GM21360 (cell line): ENCODE measurements at regions not wholly inside any gene's neighbourhood (a gene's known extent, or its start where the extent isn't known, plus 50 kb on each side); places are given as distances from the start of the nearest gene placed in this dataset.

Experiments used
- ATAC-seq: cut with Tn5 transposase; IDR thresholded peaks from one replicate; pipeline ENCODE4 v1.9.1; 2021; ENCODE audit warnings: mild to moderate bottlenecking, moderate library complexity; ENCODE audit not compliant: unreplicated experiment

DNA sequence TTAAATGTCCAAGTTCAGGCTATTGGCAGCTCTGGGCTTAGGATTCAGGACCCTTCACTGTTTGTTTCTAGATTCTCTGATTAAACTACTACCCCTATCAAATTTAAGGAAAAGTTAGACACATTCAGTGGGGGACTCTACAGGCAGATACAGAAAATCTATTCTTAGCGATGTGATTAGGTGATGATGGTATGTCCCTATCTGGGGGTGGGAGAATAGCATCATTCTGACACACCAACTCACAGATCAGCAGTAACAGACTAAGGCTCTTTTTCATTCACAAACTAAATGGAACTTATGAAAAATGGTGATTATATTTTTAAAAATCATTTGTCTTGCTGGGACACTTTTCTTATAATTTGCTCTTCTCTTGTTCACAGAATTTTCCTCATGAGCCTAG, 232.9 kb upstream of the CDH2 start:
- ATAC-seq = no peak

DNA sequence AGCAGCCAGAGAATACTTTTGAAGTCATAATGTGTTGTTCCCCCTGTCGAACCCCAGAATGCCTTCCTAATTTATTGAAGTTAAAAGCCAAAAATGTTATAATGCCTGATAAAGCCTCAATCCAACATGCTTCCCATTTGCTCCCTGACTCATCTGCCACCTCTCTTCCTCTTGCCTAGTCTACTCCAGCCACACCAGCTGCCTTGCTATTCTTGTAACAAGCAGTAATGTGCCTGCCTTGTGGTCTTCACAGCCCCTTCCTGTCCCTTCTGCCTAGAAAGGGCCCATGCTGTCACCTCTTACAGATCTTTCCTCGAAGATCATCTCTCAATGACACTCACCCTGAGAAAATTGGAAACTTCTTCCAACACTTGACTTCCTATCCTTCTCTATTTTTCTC, 231.6 kb upstream of the CDH2 start:
- no peak for ATAC-seq

DNA sequence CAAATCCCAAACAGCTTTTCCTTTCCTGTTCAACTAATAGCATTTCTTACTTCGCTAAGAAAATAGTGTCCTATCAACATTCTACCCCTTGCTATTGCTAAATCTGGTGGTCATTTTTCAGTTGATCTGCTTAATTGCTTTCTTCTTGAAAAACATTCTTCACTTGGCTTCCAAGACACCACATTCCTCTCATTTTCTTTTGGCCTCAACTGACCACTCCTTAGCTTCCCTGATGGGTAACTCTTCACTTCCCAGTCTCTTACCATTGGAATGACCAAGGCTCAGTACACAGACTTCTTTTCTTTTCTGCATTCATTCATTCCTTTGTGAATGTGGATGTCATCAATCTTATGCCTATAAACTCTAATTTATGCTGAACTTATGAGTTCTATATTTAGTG, 230.8 kb upstream of the CDH2 start:
- ATAC-seq = no peak

DNA sequence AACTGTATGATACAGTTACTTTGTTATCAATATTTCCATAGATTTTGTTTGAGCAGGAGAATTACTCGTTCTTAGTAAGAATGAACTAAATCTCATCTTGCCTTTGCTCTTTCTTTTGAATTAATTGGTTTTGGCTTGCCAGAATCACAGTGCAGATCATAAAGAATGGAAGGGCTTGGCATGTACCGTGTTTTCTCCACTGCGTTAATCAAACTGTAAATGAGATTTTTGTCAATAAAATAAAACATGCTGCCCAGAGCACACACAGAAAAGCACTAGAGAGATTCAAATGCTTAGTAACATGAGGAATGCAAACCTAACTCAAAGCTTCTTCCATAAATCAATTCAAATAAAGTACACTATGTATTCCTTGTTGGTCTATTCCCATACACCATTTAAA, 229.6 kb upstream of the CDH2 start:
- no peak for ATAC-seq

DNA sequence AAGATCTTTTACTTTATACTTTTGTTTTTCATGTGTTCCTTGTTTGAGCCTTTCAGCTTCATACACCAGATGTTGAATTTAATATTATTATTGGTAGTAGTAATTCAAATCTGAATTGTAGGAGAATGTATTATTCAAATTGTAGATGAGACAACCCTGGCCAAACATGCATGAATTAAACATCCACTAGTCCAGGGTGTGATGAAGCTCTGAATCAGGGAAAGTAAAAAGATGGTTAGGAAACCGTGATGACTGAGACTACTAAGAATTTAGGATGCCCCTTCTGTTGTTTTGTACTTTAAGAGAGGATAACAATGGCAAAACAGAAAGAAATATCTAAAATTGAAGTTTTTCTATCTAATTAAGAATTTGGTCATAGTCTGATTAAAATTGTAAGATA, 227.8 kb upstream of the CDH2 start:
- ATAC-seq = no peak

DNA sequence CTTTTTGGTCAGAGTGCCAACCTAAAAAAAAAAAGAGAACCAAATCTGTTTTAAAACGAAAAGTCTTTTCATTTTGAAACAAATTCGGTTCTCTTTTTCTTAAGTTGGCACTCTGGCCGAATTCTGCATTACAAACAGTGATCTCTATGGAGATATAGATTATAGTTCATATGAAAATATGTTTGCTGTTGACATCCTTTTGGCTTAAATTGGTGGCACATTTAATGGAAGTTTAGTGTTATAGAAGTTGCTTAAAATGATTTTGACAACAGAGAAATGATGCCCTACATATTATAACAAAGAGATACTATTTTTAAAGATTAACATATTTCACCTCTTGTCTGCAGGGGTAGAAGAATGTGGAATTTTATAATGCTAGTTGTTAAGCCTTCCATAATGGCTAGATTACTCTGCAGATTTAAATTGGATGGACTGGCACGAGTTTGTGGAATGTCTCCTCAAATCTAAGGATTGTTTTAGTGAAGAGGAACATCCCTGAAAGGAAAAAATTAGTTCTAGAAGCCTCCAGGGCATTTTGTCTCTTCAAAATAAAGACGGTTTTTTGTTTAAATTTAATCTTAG, 222.9 kb upstream of the CDH2 start:
- no peak for ATAC-seq

DNA sequence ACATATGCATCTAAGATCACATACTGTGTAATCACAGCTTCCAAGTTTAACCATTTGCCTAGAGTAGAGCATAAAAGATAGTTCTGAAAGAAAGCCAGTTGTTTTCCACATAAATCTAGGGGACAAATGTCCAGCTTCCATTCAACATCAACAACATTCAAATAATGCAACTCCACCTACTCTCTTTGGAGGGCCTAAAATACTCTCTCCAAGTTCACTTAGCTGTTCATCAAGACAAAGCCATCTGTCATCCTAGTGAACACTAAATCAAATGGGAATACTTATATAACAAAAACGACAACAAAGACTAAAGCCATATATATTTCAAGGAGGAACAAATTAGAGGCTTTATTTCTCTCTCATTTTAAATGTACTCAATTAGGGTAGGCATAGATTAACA, 221.5 kb upstream of the CDH2 start:
- ATAC-seq = no peak

DNA sequence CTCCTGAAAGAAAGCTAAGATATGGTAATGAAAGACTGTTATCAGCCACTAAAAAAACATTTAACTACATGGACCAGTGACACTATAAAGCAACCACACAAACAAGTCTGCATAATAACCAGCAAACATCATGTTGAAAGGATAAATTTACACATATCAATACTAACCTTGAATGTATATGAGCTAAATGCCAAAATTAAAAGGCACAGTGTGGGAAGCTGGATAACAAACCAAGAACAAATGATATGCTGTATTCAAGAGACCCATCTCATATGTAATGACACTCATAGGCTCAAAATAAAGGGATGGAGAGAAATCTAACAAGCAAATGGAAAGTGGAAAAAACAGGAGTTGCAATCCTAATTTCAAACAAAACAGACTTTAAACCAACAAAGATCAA, 213.1 kb upstream of the CDH2 start:
- ATAC-seq = no peak

DNA sequence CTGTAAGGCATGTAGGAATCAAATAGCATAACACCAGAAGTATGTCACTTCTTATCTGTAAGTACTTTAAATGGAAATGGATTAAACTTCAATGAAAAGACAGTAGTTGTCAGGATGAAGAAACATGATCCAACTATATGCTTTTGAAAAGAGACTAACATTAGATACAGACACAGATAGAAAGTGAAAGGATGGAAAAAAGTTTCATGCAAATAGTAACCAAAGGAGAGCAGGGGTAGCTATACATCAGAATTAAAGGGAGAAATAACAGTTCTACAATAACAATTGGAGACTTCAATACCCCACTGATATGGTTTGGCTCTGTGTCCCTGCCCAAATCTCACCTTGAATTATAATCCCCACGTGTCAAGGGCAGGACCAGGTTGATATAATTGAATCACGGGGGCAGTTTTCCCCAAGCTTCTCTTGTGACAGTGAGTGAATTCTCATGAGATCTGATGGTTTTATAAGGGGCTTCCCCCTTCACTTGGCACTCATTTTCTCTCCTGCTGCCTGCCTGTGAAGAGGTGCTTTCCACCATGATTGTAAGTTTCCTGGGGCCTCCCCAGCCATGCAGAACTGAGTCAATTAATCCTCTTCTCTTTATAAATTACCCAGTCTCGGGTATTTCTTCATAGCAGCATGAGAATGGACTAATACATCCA, 205.4 kb upstream of the CDH2 start:
- no peak for ATAC-seq

DNA sequence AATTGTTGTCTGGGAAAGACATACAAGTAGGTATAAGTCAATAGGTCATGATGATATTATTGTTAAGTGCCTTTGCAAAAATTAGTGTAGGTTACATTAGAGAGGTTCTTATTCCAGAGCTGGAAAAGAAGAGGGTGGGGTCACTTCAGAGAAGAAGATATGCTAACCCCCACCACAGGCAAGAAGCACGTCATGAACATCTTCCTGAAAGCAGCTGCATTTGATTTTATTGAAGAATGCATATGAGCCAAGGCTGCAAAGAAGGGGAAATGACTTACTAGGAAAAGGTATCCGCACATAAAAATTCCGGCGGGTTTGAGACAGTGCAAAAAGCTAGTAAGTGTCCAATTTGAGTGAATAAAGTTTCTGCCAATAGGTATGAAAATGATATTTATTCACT, 195.3 kb upstream of the CDH2 start:
- no peak for ATAC-seq

DNA sequence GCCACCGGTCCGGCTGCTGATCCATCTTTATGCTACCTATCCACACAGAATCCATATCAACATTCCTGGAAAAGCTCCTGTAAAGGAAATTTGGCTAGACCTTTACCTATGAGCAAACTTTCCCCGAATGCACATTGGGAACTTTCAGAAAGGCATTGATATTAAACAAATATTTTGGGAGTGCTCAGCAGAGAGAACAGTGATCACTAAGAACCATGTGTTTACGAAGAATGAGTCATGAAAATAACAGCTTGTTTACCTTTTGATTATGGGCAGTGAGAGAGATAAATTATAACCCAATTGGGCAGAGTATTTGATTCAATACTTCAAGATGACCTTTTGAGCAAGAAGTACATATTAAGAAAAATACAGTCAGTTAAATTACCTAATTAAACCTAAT, 189.7 kb upstream of the CDH2 start:
- ATAC-seq = no peak

DNA sequence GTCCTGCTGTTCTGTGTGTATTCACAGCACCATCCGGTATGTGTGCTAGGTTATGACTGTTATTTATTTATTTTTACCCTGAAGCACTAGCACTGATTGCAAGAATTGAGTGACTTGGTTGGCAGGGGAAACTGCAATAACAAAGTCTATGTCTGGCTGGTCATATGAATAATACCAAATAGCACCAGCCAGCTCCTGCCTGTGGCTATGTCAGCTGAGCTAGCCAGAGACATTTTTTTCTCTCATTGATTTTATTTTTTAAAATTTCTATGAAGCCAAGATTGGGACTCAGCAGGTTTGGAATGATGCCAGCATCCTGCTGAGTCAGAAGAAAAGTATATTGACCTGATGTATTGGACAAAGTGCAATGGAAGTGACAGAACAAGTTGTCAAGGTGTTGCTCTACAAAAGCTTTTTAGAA, 188.5 kb upstream of the CDH2 start:
- no peak for ATAC-seq

DNA sequence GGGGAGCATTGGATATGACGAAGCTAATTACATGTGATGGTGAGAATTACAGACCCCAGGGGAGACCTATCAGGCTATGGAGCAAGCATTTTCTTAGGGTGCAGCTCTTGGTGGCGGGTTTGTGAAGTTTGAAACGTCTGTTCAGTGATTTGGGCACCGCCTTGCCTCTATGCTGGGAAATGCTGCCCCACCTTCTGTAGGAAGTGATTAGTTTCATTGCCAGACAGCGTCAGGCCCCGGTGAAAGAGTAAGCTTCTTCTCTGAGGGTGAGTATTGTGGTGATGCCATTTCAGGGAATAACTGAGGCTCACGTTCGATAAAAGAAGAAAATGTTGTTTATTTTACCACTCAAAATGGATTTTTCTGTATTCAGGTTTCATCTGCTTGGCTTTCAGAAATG, 186.2 kb upstream of the CDH2 start:
- no peak for ATAC-seq

DNA sequence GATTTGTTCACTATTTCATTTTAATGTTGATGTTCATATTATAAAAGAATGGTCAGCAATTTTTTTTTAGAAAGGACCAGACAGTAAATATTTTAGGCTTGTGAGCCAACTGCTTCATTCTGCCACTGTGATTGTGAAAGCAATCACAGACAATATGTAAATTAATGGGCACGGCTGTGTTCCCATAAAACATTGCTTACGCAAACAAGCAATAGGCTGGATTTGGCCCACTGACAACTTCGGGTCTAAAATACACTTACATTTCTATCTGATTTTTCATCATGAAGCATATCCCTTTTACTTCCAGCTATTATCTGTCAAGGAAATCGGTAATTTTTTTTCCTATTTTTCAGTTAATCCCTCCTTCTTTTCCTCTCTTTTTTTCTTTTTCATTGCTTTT, 182.2 kb upstream of the CDH2 start:
- no peak for ATAC-seq

DNA sequence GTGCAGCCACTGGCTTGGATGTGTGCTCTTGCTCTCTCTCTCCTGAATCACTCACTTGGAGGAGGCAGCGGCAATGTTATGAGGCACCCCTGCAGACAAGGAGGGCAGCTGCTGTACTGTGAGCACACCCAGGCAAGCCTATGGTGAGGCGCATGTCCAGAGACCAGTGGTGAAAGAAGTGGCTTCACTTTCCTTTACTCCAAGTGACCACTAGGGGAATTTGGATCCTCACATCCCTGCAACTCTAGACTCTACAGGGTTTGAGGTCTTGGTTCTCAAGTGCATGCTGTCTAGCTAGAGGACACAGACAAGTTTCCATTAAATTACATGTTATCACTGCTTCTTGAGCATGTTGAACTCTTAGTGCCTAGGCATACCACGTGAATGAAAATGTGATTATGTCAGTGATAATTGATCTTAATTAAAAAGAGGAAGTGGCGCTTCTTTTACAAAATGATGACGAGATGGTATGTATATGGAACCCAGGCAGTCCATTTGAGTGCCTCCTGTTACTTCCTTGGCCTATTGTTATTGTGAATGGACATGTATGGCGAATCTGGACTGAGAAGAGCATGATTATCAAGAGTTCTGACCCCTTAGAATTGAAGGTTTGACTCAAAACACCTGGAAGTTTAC, 181.0 kb upstream of the CDH2 start:
- no peak for ATAC-seq

DNA sequence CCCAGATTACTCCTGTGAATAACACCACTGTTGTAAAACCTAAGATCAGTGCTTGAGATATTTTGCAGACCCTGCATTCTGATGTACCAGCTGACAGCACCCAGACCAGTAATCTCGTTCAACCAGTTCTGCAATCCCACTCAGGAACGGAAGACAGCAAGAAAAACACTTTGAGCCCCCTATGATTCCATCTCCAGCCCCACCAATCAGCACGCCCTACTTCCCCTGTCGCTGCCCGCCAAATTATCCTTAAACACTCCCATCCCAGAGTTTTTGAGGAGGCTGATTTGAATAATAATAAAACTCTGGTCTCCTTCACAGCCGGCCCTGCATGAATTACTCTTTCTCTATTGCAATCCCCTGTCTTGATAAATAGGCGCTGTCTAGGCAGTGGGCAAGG, 173.9 kb upstream of the CDH2 start:
- ATAC-seq = no peak

DNA sequence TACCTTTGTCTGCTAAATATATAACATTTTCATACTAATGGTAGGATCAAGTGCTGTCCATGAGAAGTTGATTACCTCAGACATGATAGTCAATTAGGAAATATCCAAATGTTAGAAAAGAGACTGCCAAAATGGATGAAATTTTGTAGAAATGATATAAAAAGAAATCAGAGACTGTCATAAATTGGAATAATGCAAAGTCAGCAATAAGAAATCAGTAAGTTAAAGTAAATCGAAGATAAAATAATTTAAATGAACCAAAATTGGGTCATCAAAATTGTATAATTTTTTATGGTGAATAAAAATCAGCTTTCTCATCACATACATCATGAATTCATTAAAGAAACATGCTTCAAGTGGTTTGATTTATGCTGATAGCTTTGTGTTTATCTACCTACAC, 165.3 kb upstream of the CDH2 start:
- no peak for ATAC-seq

DNA sequence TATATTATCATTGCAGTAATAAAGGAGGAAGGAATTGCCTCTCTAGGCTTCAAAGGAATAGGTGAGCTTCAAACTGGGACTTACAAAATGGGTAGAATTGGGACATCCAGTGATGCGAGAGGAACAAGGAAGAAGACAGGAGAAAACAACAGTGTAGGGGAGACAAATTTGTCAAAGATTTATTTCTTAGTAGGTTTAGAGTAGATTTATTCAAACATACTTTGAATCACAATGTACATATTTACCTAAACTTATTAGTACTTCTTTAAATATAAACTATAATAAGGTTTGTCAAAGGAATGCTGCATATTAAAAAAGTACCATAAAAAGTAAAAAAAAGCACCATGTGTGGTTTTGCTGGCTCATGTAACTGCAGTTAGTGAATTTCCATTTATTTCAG, 161.4 kb upstream of the CDH2 start:
- ATAC-seq = no peak

DNA sequence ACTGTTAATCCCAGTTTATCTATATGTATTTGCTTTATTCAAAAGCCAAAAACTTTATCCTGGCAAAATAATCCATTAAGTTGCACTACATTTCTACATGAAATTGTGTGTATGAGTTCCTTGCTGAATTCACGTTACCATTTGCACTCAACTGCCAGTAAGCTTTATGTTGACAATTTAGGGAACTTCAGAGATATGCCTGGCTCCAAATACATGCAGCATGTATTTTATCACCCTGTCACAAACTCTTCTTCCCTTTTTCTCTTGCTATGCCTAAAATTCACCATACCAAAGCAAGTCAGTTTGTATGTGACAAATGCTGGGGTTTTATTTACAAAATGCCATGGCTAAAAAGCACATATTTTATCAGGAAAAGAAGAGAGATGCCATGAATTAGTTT, 157.6 kb upstream of the CDH2 start:
- ATAC-seq = no peak

DNA sequence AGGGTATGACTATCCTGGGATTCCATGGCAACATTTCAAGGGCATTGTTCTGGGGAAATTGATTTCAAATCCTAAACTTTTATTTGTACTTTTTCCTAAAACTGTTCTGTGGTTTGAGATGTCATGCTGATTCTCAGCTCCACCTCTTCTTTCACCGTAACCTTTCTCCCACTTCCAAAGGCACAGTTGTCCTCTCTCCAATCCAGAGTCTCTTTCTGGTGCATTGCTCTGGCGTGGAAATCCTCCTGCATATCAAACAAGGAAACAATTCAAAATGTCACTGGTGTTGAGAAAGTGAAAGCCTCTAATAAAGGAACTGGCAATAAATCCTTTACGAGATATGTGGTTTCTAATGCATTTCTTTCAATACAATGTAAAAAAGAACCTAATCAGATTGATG, 155.1 kb upstream of the CDH2 start:
- no peak for ATAC-seq

DNA sequence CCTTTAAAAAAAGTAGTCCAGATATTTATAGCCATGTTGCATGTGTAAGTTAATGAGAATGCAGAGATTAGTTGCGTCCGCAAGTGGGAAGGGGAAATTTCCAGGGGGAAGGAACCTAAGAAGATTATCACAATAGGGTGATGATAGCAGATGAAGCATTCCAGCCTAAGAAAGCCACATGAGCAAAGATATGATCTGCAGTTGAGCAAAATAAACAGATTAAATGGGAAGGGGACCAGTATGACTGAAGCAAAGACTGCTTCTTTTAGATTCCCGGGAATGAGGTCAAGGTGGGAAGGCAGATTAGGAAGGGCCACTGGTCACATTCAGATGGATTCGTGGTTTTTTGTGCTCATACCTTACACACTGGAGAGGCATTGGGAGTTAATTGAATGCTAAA, 154.6 kb upstream of the CDH2 start:
- no peak for ATAC-seq

DNA sequence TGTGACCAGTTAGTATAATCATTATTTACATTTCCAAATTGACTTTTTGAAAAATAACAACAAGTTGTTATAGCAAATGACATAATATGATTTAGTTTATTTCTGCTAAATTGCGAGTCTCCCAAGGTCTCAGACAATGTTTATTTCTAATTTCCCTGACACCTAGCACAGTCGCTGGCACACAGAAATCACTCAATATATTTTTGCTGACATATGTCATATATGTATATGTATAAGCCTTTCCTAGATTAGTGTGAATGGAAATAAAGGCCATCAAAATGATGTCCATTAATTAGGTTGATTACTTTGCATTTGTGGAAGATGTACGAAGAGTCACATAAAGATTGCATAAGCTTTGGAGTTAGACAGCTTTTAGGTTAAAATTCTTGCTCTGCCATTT, 136.7 kb upstream of the CDH2 start:
- ATAC-seq = no peak

DNA sequence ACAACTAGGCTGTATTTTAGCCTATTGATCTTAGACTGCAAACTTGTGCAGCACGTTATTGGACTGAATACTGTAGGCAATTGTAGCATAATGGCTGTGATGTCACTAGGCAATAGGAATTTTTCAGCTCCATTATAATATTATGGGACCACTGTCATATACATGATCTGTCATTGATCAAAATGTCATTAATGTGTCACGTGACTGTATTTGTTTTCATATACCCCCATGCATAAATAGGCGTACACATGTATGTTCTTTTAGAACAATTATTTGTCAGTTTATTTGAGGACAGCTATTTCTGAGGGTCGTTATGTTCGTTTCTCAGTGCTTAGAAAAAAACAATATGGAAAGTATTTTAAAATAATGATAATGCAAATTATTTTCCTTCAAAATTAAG, 111.9 kb upstream of the CDH2 start:
- ATAC-seq = no peak
